IMR-90 (cell line): ENCODE measurements at regions not wholly inside any gene's neighbourhood (a gene's known extent, or its start where the extent isn't known, plus 50 kb on each side); places are given as distances from the start of the nearest gene placed in this dataset.

Source experiments
- ATAC-seq: fragments of 200-7000 bp; cut with Tn5 transposase; 2 replicates; pipeline ENCODE4 v1.9.1; 2020; ENCODE audit warnings: low read depth, mild to moderate bottlenecking, moderate library complexity
- BruUV-seq: library from RNA; stranded (reverse); fragments of 400-500 nt; replicated peaks from 2 replicates; lab custom pipeline; 2021; lab: Mats Ljungman, UMichigan
- CTCF ChIA-PET: fragments of 300-600 bp; formaldehyde crosslinking; extraction: SDS; loops from one replicate; lab custom pipeline; 2021; ENCODE audit warnings: antibody characterized with exemption; lab: Yijun Ruan, JAX
- POLR2A ChIA-PET: fragments of 300-600 bp; sonication (Branson Sonifier 250); formaldehyde crosslinking; loops from one replicate; lab custom pipeline; 2022; ENCODE audit warnings: antibody characterized with exemption; ENCODE audit not compliant: unreplicated experiment; lab: Charles Lee
- DNase-seq: peaks from one replicate; pipeline ENCODE4 v3.0.0; 2013
- H2AFZ ChIP-seq: replicated peaks from 2 replicates; pipeline ENCODE3; 2013; ENCODE audit warnings: low read length, mild to moderate bottlenecking; ENCODE audit not compliant: poor library complexity
- H2AK5ac ChIP-seq: 2 replicates; pipeline ENCODE4 v1.6.1; 2013; ENCODE audit warnings: low read depth, low read length, inconsistent platforms
- H2AK9ac ChIP-seq: replicated peaks from 2 replicates; pipeline ENCODE3; 2013; ENCODE audit warnings: mild to moderate bottlenecking, low read depth, low read length, moderate library complexity; ENCODE audit not compliant: poor library complexity
- H2BK120ac ChIP-seq: 2 replicates; pipeline ENCODE4 v1.6.1; 2013; ENCODE audit warnings: low read depth, low read length, inconsistent platforms
- H2BK15ac ChIP-seq: 3 replicates; pipeline ENCODE4 v1.6.1; 2013; ENCODE audit warnings: low read depth, low read length, inconsistent platforms
- H2BK20ac ChIP-seq: 2 replicates; pipeline ENCODE4 v1.6.1; 2013; ENCODE audit warnings: low read depth, mild to moderate bottlenecking, inconsistent platforms, low read length, moderate library complexity
- H2BK5ac ChIP-seq: 2 replicates; pipeline ENCODE4 v1.6.1; 2013; ENCODE audit warnings: mild to moderate bottlenecking, low read depth, low read length, inconsistent platforms; ENCODE audit not compliant: poor library complexity, severe bottlenecking
- H3K14ac ChIP-seq: replicated peaks from 2 replicates; pipeline ENCODE4 v1.6.1; 2013; ENCODE audit warnings: low read depth, low read length, inconsistent platforms
- H3K18ac ChIP-seq: 2 replicates; pipeline ENCODE4 v1.6.1; 2013; ENCODE audit warnings: low read depth, low read length, control low read depth
- H3K23ac ChIP-seq: 2 replicates; pipeline ENCODE4 v1.6.1; 2013; ENCODE audit warnings: low read depth, low read length, inconsistent platforms
- H3K27ac ChIP-seq: 2 replicates; pipeline ENCODE4 v1.5.1; 2013; ENCODE audit warnings: mild to moderate bottlenecking, control low read depth, low read length; ENCODE audit not compliant: insufficient read depth
- H3K27me3 ChIP-seq: 2 replicates; pipeline ENCODE4 v1.6.1; 2013; ENCODE audit warnings: low read length; ENCODE audit not compliant: control insufficient read depth, insufficient read depth
- H3K36me3 ChIP-seq: 2 replicates; pipeline ENCODE4 v1.6.1; 2013; ENCODE audit warnings: low read length, mixed read lengths; ENCODE audit not compliant: control insufficient read depth, insufficient read depth
- H3K4ac ChIP-seq: 2 replicates; pipeline ENCODE4 v1.6.1; 2013; ENCODE audit warnings: low read depth, low read length, inconsistent platforms
- H3K4me1 ChIP-seq: 2 replicates; pipeline ENCODE4 v1.6.1; 2013; ENCODE audit warnings: low read length, mixed read lengths; ENCODE audit not compliant: control insufficient read depth, insufficient read depth
- H3K4me2 ChIP-seq: 2 replicates; pipeline ENCODE4 v1.6.1; 2013; ENCODE audit warnings: low read depth, mild to moderate bottlenecking, control low read depth, low read length, moderate library complexity
- H3K4me3 ChIP-seq: 2 replicates; pipeline ENCODE4 v1.5.1; 2013; ENCODE audit warnings: low read depth, mild to moderate bottlenecking, control low read depth, low read length, moderate library complexity; ENCODE audit not compliant: insufficient read depth
- H3K56ac ChIP-seq: 2 replicates; pipeline ENCODE4 v1.6.1; 2013; ENCODE audit warnings: low read length, inconsistent platforms; ENCODE audit not compliant: insufficient read depth; ENCODE audit errors: extremely low read depth
- H3K79me1 ChIP-seq, 2 experiments: 2 replicates each; pipeline ENCODE4 v1.6.1; 2013; ENCODE audit warnings: low read length in 2 of 2, inconsistent platforms in 1 of 2, low read depth in 1 of 2
- H3K9ac ChIP-seq: 2 replicates; pipeline ENCODE4 v1.6.1; 2013; ENCODE audit warnings: low read depth, low read length, control low read depth
- H3K9me1 ChIP-seq: 2 replicates; pipeline ENCODE4 v1.6.1; 2013; ENCODE audit warnings: low read length, inconsistent platforms; ENCODE audit not compliant: insufficient read depth
- H3K9me3 ChIP-seq: 2 replicates; pipeline ENCODE4 v1.6.1; 2013; ENCODE audit warnings: low read length; ENCODE audit not compliant: control insufficient read depth, insufficient read depth
- H4K20me1 ChIP-seq: 2 replicates; pipeline ENCODE4 v1.6.1; 2013; ENCODE audit warnings: low read length, inconsistent platforms; ENCODE audit not compliant: insufficient read depth
- H4K5ac ChIP-seq: 2 replicates; pipeline ENCODE4 v1.6.1; 2013; ENCODE audit warnings: mild to moderate bottlenecking, low read depth, low read length, control low read depth
- H4K8ac ChIP-seq, 2 experiments: 2 replicates each; pipeline ENCODE4 v1.6.1; 2013; ENCODE audit warnings: low read depth in 2 of 2, low read length in 2 of 2, control low read depth in 1 of 2, inconsistent platforms in 1 of 2
- H4K91ac ChIP-seq: 2 replicates; pipeline ENCODE4 v1.6.1; 2013; ENCODE audit warnings: low read depth, low read length, inconsistent platforms; ENCODE audit not compliant: insufficient read depth
- BHLHE40 ChIP-seq: fragments of 150-350 bp; IDR thresholded peaks from 2 replicates; pipeline ENCODE4 v1.6.1; 2016; ENCODE audit warnings: mild to moderate bottlenecking, low read depth, low read length
- CEBPB ChIP-seq: IDR thresholded peaks from 2 replicates; pipeline ENCODE4 v1.6.1; 2012; ENCODE audit warnings: low read depth, low read length, improper control_type of control experiment
- CHD1 ChIP-seq: IDR thresholded peaks from 2 replicates; pipeline ENCODE4 v1.6.1; 2012; ENCODE audit warnings: low read depth, low read length, improper control_type of control experiment
- ELK1 ChIP-seq: fragments of 150-350 bp; IDR thresholded peaks from 2 replicates; pipeline ENCODE4 v1.6.1; 2016; ENCODE audit warnings: low read depth, mild to moderate bottlenecking, low read length, moderate library complexity, borderline replicate concordance
- FOS ChIP-seq: fragments of 150-350 bp; IDR thresholded peaks from 2 replicates; pipeline ENCODE4 v1.6.1; 2016; ENCODE audit warnings: low read depth, low read length
- MAFK ChIP-seq: IDR thresholded peaks from 2 replicates; pipeline ENCODE4 v1.6.1; 2012; ENCODE audit warnings: low read depth, low read length, improper control_type of control experiment
- MAZ ChIP-seq: IDR thresholded peaks from 2 replicates; pipeline ENCODE4 v1.6.1; 2012; ENCODE audit warnings: low read depth, mild to moderate bottlenecking, low read length, improper control_type of control experiment, moderate library complexity, borderline replicate concordance
- MXI1 ChIP-seq: IDR thresholded peaks from 2 replicates; pipeline ENCODE4 v1.6.1; 2012; ENCODE audit warnings: low read depth, mild to moderate bottlenecking, low read length, moderate library complexity, borderline replicate concordance
- NFE2L2 ChIP-seq: fragments of 150-350 bp; IDR thresholded peaks from 2 replicates; pipeline ENCODE4 v1.6.1; 2016; ENCODE audit warnings: low read depth, mild to moderate bottlenecking, low read length
- POLR2A ChIP-seq: IDR thresholded peaks from 2 replicates; pipeline ENCODE4 v1.6.1; 2012; ENCODE audit warnings: mild to moderate bottlenecking, low read depth, low read length
- RAD21 ChIP-seq: IDR thresholded peaks from 2 replicates; pipeline ENCODE4 v1.6.1; 2012; ENCODE audit warnings: low read length, improper control_type of control experiment
- RCOR1 ChIP-seq: IDR thresholded peaks from 2 replicates; pipeline ENCODE4 v1.6.1; 2012; ENCODE audit warnings: mild to moderate bottlenecking, low read length, improper control_type of control experiment; ENCODE audit not compliant: insufficient replicate concordance
- RFX5 ChIP-seq: IDR thresholded peaks from 2 replicates; pipeline ENCODE4 v1.8.0; 2012; ENCODE audit warnings: low read depth, mild to moderate bottlenecking, low read length, moderate library complexity
- SMC3 ChIP-seq: fragments of 150-350 bp; IDR thresholded peaks from 2 replicates; pipeline ENCODE4 v1.6.1; 2016; ENCODE audit warnings: low read depth, mild to moderate bottlenecking, antibody characterized with exemption, low read length, moderate library complexity
- USF2 ChIP-seq: fragments of 150-350 bp; IDR thresholded peaks from 2 replicates; pipeline ENCODE4 v1.6.1; 2017; ENCODE audit warnings: mild to moderate bottlenecking, antibody characterized with exemption, low read length, low read depth
- WGBS, 2 experiments: methylation state at CpG; one replicate each; pipeline versions ENCODE4 v1.1.5 to v1.1.7; 2013; ENCODE audit warnings: missing lambda C conversion rate in 2 of 2; ENCODE audit not compliant: insufficient read length in 1 of 2; ENCODE audit errors: extremely low coverage in 2 of 2; 5-methylcytosine and 5-hydroxymethylcytosine counted together
- dilution Hi-C: fragments of 300-500 bp; cut with HindIII; formaldehyde crosslinking; loops from one replicate; pipeline ENCODE4 v1.14.3; 2018; ENCODE audit warnings: low sequenced_read_pairs; ENCODE audit not compliant: unreplicated experiment
- in situ Hi-C: fragments of 300-500 bp; cut with MboI; formaldehyde crosslinking; loops from 3 replicates; pipeline ENCODE4 v1.14.3; 2019; ENCODE audit warnings: low sequenced_read_pairs, inconsistent platforms, mixed read lengths
- intact Hi-C: fragments of 100-400 bp; cut with micrococcal nuclease; formaldehyde crosslinking; loops from 2 replicates; pipeline ENCODE4 v1.10.0; 2022
- TF ChIP-seq, protein P1 (sequence below): conservative IDR thresholded peaks from 2 replicates; pipeline ENCODE4 v1.5.1; 2012; ENCODE audit warnings: mild to moderate bottlenecking, low read depth, low read length, improper control_type of control experiment

- dilution Hi-C loops, result no loop called here
- Histone ChIP-seq H3K36me3 (no peaks in the 10 kb centered on the region), H2AK5ac (no peak overlapping the region), H3K4me1 (no peaks in the 10 kb centered on the region), H2BK5ac (no peak overlapping the region), H4K5ac (no peak overlapping the region), H2AK9ac (no peak overlapping the region), H3K4me2 (no peak overlapping the region), H3K27me3 (no peaks in the 10 kb centered on the region), H3K9me1 (no peaks in the 10 kb centered on the region), H3K9me3 (peaks cover 3% of the 10 kb centered on the region), H3K4ac (no peak overlapping the region), H3K4me3 (no peak overlapping the region), H4K20me1 (no peaks in the 10 kb centered on the region), H3K9ac (no peak overlapping the region), H2BK15ac (no peak overlapping the region), H4K8ac (no peak overlapping the region), H4K91ac (no peak overlapping the region), H3K14ac (no peak overlapping the region), H2AFZ (no peak overlapping the region), H3K56ac (no peak overlapping the region), H3K23ac (no peak overlapping the region), H3K27ac (no peak overlapping the region), H3K79me1 (no peaks in the 10 kb centered on the region), H2BK20ac (no peak overlapping the region), H2BK120ac (no peak overlapping the region), H3K18ac (no peak overlapping the region)
- ChIA-PET CTCF (no interaction called here), POLR2A (no interaction called here)
- intact Hi-C loops, result no loop called here
- no CpG with 5 or more reads among the region's 3 CpGs for WGBS, 2 experiments
- in situ Hi-C loops, result no loop called here
- TF ChIP-seq FOS (no peak), RAD21 (no peak), POLR2A (no peak), RFX5 (no peak), MAZ (no peak), NFE2L2 (no peak), MXI1 (no peak), CEBPB (no peak), ELK1 (no peak), MAFK (no peak), RCOR1 (no peak), CHD1 (no peak), SMC3 (no peak), BHLHE40 (no peak), USF2 (no peak)
- TF ChIP-seq, protein P1, sequence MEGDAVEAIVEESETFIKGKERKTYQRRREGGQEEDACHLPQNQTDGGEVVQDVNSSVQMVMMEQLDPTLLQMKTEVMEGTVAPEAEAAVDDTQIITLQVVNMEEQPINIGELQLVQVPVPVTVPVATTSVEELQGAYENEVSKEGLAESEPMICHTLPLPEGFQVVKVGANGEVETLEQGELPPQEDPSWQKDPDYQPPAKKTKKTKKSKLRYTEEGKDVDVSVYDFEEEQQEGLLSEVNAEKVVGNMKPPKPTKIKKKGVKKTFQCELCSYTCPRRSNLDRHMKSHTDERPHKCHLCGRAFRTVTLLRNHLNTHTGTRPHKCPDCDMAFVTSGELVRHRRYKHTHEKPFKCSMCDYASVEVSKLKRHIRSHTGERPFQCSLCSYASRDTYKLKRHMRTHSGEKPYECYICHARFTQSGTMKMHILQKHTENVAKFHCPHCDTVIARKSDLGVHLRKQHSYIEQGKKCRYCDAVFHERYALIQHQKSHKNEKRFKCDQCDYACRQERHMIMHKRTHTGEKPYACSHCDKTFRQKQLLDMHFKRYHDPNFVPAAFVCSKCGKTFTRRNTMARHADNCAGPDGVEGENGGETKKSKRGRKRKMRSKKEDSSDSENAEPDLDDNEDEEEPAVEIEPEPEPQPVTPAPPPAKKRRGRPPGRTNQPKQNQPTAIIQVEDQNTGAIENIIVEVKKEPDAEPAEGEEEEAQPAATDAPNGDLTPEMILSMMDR, result no peak
- no TSS peak for BruUV-seq
- DNase-seq (no peak), ATAC-seq (no peak)
Measured at GRCh38 chr5:165894916-165895315, 2389.5 kb downstream of the MAT2B start.
